GM12878 (cell line): ENCODE measurements at regions not wholly inside any gene's neighbourhood (a gene's known extent, or its start where the extent isn't known, plus 50 kb on each side); places are given as distances from the start of the nearest gene placed in this dataset.

Experiments
- ATAC-seq: fragments of 200-7000 bp; cut with Tn5 transposase; 3 replicates; pipeline ENCODE4 v1.9.1; 2020; ENCODE audit warnings: mild to moderate bottlenecking, moderate library complexity
- BruUV-seq: library from RNA; stranded (reverse); fragments of 400-500 nt; replicated peaks from 2 replicates; lab custom pipeline; 2021; lab: Mats Ljungman, UMichigan
- CTCF ChIA-PET: fragments of 300-600 bp; sonication (Branson Sonifier 250); formaldehyde crosslinking; extraction: SDS; loops from one replicate; lab custom pipeline; 2021; ENCODE audit warnings: inconsistent platforms; lab: Yijun Ruan, JAX
- POLR2A ChIA-PET: fragments of 350-600 bp; formaldehyde crosslinking; extraction: SDS; loops from one replicate; lab custom pipeline; 2021; ENCODE audit warnings: inconsistent platforms; lab: Charles Lee
- RAD21 ChIA-PET: fragments of 300-600 bp; sonication (Branson Sonifier 250); formaldehyde crosslinking; loops from one replicate; lab custom pipeline; 2023; ENCODE audit warnings: antibody characterized with exemption; ENCODE audit not compliant: unreplicated experiment; lab: Charles Lee
- SMC1A ChIA-PET: fragments of 300-600 bp; sonication (Branson Sonifier 250); formaldehyde crosslinking; loops from one replicate; lab custom pipeline; 2023; ENCODE audit not compliant: unreplicated experiment, uncharacterized antibody; lab: Charles Lee
- DNase-seq: peaks from one replicate; pipeline ENCODE4 v3.0.0-alpha.2; 2011; ENCODE audit warnings: low read depth, low spot score
- FAIRE-seq: peaks from 3 replicates; lab custom pipeline; 2011; peaks lifted over from hg19 to GRCh38; lab: Jason Lieb, UNC
- H2AFZ ChIP-seq: 2 replicates; pipeline ENCODE4 v1.6.0; 2011; ENCODE audit warnings: low read depth, low read length, control low read depth; ENCODE audit not compliant: control insufficient read depth
- H3K27ac ChIP-seq: 2 replicates; pipeline ENCODE4 v1.5.1; 2011; ENCODE audit warnings: control low read depth; ENCODE audit not compliant: control insufficient read depth, insufficient read depth
- H3K27me3 ChIP-seq, 2 experiments: replicated peaks in 1 of 2; 2 replicates each; pipeline versions ENCODE4 v1.6.0 to v1.6.1; 2011; ENCODE audit warnings: low read length in 1 of 2; ENCODE audit not compliant: control insufficient read depth in 2 of 2, insufficient read depth in 2 of 2
- H3K36me3 ChIP-seq, 2 experiments: 2 replicates each; pipeline ENCODE4 v1.5.1; 2011; ENCODE audit warnings: low read length in 1 of 2; ENCODE audit not compliant: control insufficient read depth in 2 of 2, insufficient read depth in 2 of 2
- H3K4me1 ChIP-seq: 2 replicates; pipeline ENCODE4 v1.6.1; 2011; ENCODE audit warnings: mild to moderate bottlenecking, low read length, moderate library complexity, mixed read lengths; ENCODE audit not compliant: control insufficient read depth, insufficient read depth
- H3K4me2 ChIP-seq: 2 replicates; pipeline ENCODE4 v1.6.0; 2011; ENCODE audit warnings: control low read depth; ENCODE audit not compliant: control insufficient read depth, insufficient read depth
- H3K4me3 ChIP-seq: fragments of 200-600 bp; sonication (generic); 2 replicates; pipeline ENCODE4 v1.5.1; 2016
- H3K79me2 ChIP-seq: 2 replicates; pipeline ENCODE4 v1.6.0; 2011; ENCODE audit warnings: low read length; ENCODE audit not compliant: control insufficient read depth, insufficient read depth
- H3K9ac ChIP-seq: 2 replicates; pipeline ENCODE4 v1.8.0; 2011; ENCODE audit warnings: low read length, control low read depth, mixed read lengths; ENCODE audit not compliant: control insufficient read depth, insufficient read depth
- H3K9me3 ChIP-seq: replicated peaks from 3 replicates; pipeline ENCODE4 v1.5.1; 2011; ENCODE audit warnings: mild to moderate bottlenecking, low read length; ENCODE audit not compliant: control insufficient read depth, insufficient read depth
- H4K20me1 ChIP-seq: 2 replicates; pipeline ENCODE4 v1.6.0; 2011; ENCODE audit not compliant: control insufficient read depth, insufficient read depth
- BCLAF1 ChIP-seq: fragments of 450-650 bp; IDR thresholded peaks from 2 replicates; pipeline ENCODE4 v1.6.1; 2017; ENCODE audit warnings: antibody characterized with exemption, mild to moderate bottlenecking, moderate library complexity
- E4F1 ChIP-seq: fragments of 450-650 bp; IDR thresholded peaks from 2 replicates; pipeline ENCODE4 v1.6.1; 2018; ENCODE audit warnings: borderline replicate concordance, mild to moderate bottlenecking; ENCODE audit not compliant: partially characterized antibody
- IKZF1 ChIP-seq: fragments of 450-650 bp; conservative IDR thresholded peaks from 2 replicates; pipeline ENCODE4 v1.6.1; 2017; ENCODE audit warnings: antibody characterized with exemption, mild to moderate bottlenecking
- JUNB ChIP-seq: IDR thresholded peaks from 2 replicates; pipeline ENCODE4 v1.6.1; 2016; ENCODE audit warnings: antibody characterized with exemption, mild to moderate bottlenecking
- PML ChIP-seq: IDR thresholded peaks from 2 replicates; pipeline ENCODE4 v1.6.1; 2012; ENCODE audit warnings: low read length, inconsistent platforms
- RAD21 ChIP-seq: IDR thresholded peaks from 2 replicates; pipeline ENCODE4 v1.6.1; 2011; ENCODE audit warnings: mild to moderate bottlenecking, low read depth, low read length, moderate library complexity; ENCODE audit not compliant: insufficient read depth
- RFX5 ChIP-seq: IDR thresholded peaks from 2 replicates; pipeline ENCODE4 v1.6.1; 2011; ENCODE audit warnings: low read depth, low read length, improper control_type of control experiment
- YY1 ChIP-seq: IDR thresholded peaks from 2 replicates; pipeline ENCODE4 v1.6.1; 2011; ENCODE audit warnings: low read depth, mild to moderate bottlenecking, low read length
- ZNF592 ChIP-seq: fragments of 450-650 bp; IDR thresholded peaks from 2 replicates; pipeline ENCODE4 v1.6.1; 2017; ENCODE audit warnings: mild to moderate bottlenecking, moderate library complexity
- WGBS: methylation state at CpG from one replicate; pipeline ENCODE4 v1.1.6; 2016; ENCODE audit warnings: low lambda C conversion rate; ENCODE audit not compliant: insufficient replicate concordance, insufficient coverage; ENCODE audit errors: missing lambda C conversion rate; 5-methylcytosine and 5-hydroxymethylcytosine counted together
- in situ Hi-C: fragments of 300-500 bp; cut with MboI; formaldehyde crosslinking; loops from 9 replicates; pipeline ENCODE4 v1.14.3; 2018; ENCODE audit warnings: mixed read lengths
- intact Hi-C: fragments of 100-400 bp; cut with micrococcal nuclease; formaldehyde crosslinking; loops from one replicate; pipeline ENCODE4 v1.14.2; 2022; ENCODE audit not compliant: unreplicated experiment

DNA sequence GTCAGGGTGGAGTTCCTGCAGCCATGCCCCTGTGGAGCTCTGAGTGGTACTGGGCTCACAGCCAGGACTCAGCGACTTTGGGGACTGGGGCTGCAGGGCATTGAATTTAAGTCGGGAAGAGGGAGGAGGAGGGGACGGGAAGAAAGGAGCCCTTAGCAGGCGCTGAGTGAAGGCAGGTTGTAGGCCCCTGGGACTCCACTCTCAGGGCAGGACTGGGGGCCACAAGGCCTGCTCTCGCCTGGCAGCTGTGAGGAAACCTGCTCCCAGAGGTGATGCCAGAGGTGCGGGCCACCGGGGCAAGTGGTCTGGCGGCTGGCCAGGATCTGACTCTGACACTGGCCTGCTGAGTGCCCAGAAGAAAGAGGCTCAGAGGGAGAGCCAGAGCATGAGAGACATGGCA is 73.5 kb downstream of the EPHB3 start:
- RAD21 ChIA-PET, result no interaction called here
- peaks cover 1 to 9% of the 10 kb centered on the region in 2 experiments; a peak in 3 of 4 replicates for H3K27me3 ChIP-seq
- WGBS, result 40% methylated on average over 7 of the region's 8 CpGs
- CTCF ChIA-PET, result interaction anchor here (1.2 kb wide), 1 partner anchor 122 kb away, joined by 3 read pairs; no protein-coding TSS in a partner anchor
- H3K4me2 ChIP-seq, result no peak overlapping the region
- no peak overlapping the region for H3K9ac ChIP-seq
- no peak overlapping the region for H2AFZ ChIP-seq
- no peaks in the 10 kb centered on the region for H3K4me1 ChIP-seq
- no peaks in the 10 kb centered on the region for H3K36me3 ChIP-seq
- intact Hi-C loops, result no loop called here
- ATAC-seq, result no peak
- H3K4me3 ChIP-seq, result no peak overlapping the region
- no peaks in the 10 kb centered on the region for H4K20me1 ChIP-seq
- in situ Hi-C loops, result no loop called here
- TF ChIP-seq RAD21 (no peak), ZNF592 (no peak), YY1 (no peak), RFX5 (no peak), JUNB (no peak), BCLAF1 (no peak), E4F1 (no peak), IKZF1 (no peak), PML (no peak)
- H3K9me3 ChIP-seq, result no peaks in the 10 kb centered on the region
- no peak for DNase-seq
- FAIRE-seq, result no peak
- SMC1A ChIA-PET, result no interaction called here
- H3K27ac ChIP-seq, result no peak overlapping the region
- POLR2A ChIA-PET, result interaction anchor here (0.6 kb wide), 1 partner anchor 712 kb away, joined by 3 read pairs; no protein-coding TSS in a partner anchor
- no peaks in the 10 kb centered on the region for H3K79me2 ChIP-seq
- BruUV-seq, result no TSS peak
